DMS53 treated with DMSO at 0.1 percent for 48 hours (cell line): ENCODE measurements at regions not wholly inside any gene's neighbourhood (a gene's known extent, or its start where the extent isn't known, plus 50 kb on each side); places are given as distances from the start of the nearest gene placed in this dataset.
"Not testable (repeated sequence)": the region's sequence is repeated elsewhere in the genome, so short reads cannot be mapped to it uniquely, and the experiment has no call there.

ENCODE experiments used
- DNase-seq: peaks from one replicate; lab custom pipeline; 2025; ENCODE audit not compliant: unreplicated experiment; lab: John Stamatoyannopoulos, UW

DNA sequence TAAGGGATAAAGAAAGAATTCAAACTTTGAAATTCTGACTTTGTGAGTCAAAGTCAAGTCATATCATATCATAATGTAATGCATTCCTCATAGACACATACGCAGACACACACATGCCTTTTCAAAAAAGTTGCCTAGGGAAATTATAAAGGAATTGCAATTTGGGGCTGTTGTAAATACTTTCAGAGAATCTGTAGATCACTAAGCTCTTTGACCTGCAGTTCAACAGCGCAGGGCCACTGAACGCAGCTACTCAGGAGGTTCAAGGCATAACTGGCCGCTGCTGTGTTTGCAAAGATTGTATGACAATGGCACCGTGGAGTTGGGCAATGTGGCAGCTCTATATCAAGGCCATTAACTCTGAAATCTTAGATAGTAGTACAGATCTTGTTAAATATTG, 188.4 kb upstream of the THRB start:
- DNase-seq: no peak

DNA sequence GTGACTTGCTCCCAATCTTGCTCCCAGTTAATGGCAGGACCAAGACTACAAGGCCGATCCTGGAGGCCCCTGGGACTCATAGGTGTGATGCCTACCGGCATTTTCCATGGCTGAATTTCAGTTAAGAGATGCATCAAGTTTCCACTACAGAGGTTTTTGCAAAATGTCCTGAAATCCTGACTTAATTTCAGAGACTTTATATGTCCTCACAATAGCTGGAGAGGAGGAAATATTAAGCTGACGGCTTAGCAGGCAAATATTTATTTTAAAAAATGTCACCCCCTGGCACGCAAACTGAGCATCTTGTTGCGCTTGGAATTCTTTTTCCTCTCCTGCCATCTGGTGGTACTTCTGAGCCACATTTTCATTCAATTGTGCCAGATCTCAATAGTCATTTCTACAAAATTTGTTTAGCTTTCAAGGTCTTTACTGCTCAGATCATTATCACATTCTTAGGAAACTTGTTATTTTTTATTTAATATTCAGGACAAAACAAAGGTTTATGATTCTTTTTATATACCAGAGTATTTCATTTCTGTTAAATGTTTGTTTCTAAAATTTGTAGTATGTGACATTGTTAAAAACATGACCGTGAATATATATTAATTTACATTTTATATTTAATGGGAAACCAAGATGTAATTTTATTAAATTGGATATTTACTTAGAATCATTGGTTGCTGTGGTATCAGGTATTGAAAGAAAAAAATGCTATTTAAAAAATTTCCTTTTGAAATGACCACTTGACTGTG, 189.2 kb upstream of the THRB start:
- peak; percentile 16 for DNase-seq

DNA sequence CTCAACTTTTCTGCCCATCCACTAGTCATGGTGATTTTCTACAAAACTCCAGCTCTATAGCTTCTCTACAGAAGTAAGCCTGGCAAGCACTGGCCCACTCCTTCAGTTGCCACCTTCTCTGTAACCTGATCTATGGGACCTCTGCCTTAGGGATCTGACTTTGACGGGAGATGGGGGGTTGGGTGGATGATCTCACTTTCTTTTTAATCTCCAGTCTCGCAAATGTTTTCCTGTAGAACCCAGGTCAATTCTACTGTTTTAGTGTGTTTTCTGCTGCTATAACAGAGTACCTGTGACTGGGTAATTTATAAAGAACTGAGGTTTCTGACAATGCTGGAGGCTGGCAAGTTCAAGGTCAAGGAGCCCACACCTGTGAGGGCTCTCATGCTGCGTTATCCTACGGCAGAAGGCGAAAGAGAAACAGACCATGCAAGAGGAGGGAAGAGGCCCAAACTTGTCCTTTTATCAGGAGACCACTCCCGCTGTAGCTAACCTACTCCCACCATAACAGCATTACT, 189.9 kb upstream of the THRB start:
- no peak for DNase-seq

DNA sequence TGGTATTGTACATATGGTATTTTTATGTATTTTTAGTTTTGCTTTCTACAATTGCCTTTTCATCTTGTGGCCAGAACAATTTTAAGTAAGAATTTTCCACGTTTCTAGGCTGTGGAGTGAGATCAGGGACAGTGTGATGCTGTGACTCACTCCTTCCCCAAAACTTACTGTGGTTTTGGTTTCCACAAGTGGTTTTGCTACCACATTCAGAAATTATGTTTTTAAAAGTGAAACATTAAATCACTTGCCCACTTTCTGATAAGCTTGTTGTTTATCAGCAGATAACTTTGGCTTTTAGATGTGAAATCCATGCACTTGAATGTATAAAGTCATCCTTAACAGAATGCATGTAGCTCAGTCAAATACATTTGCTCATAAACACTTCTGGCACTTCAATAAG, 192.2 kb upstream of the THRB start:
- DNase-seq: no peak

DNA sequence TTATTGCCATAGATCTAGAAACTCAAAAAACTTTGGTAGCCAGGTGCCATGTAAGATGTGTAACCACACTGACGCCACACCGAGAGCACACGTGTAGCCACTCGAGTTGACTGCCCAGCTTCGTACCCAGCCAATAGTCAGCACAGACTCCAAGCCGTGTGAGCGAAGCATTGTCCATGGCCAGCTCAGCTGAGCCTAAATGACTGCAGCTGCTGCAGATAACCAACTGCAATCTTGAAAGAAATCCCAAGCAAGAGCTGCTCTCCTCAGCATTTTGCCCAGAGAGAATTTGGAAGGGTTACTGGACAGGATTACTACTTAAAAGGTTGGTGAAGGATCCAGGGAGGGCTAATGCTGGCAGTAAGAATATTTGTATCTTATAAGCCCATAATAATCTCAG, 193.0 kb upstream of the THRB start:
- no peak for DNase-seq

DNA sequence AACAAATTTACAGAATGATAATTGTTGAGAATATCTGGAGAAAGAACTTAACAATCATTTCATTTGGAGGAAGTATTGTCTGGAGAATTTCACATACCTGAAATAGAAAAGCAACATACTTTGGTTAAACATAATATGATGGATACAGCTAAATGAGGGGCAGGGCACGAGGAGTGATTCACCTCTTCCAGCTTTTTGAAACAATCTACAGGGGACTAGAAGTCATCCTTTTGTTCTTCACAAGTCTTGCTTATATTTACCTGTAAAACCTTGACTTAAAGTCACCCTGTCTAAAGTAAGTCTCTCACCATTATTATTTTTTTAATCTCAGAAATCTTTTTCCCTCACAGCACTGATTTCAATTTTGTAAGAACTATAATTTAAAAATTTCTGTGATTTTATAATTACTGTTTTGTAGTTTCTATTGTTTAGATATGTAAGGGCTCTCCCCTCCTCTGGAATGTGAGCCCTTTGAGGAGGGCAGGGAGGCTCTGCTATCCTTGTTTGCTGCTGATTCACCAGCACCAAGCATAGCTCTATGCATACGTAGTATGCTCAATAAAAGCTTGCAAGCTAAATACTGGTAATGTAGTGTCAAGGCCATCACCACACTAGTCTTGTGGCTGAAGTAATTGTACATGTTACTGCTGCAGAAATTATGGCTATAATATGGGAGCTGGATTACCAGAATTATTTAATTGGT, 193.9 kb upstream of the THRB start:
- DNase-seq: no peak

DNA sequence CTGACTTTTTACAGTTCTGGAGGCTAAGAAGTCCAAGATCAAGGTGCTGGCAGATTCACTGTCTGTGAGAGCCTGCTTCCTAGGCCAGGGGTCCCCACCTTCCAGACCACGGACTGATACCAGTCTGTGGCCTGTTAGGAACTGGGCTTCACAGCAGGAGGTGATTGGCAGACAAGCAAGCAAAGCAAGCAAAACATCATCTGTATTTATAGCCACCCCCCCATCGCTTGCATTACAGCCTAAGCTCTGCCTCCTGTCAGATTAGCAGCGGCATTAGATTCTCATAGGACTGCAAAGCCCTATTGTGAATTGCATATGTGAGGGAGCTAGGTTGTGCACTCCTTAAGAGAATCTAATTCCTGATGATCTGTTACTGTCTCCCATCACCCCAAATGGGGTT, 194.7 kb upstream of the THRB start:
- DNase-seq: no peak

DNA sequence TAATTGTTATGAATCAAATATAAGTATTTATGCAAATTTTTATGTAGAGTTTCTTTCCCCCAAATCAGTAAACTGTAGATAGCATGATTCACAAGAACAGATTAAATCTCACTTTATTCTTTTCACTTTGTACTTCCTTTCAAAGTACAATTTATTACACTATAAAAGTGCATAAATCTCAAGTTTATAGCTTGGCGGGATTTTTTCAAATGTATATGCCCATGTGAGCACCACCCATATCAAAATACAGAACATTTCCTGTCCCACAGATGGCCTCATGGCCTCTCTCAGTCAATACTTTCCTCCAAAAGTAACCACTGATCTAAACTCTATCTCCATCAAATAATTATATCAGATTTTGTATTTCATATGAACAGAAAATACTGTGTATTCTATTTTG, 196.1 kb upstream of the THRB start:
- DNase-seq: no peak

DNA sequence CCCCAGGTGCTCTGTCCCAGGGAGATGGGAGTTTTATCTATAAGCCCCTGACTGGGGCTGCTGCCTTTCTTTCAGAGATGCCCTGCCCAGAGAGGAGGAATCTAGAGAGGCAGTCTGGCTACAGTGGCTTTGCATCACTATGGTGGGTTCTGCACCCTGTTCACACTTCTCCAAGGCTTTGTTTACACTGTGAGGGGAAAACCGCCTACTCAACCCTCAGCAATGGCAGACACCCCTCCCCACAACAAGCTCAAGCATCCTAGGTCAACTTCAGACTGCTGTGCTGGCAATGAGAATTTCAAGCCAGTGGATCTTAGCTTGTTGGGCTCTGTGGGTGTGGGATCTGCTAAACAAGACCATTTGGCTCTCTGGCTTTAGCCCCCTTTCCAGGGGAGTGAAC, 204.4 kb upstream of the THRB start:
- not testable (repeated sequence) for DNase-seq

DNA sequence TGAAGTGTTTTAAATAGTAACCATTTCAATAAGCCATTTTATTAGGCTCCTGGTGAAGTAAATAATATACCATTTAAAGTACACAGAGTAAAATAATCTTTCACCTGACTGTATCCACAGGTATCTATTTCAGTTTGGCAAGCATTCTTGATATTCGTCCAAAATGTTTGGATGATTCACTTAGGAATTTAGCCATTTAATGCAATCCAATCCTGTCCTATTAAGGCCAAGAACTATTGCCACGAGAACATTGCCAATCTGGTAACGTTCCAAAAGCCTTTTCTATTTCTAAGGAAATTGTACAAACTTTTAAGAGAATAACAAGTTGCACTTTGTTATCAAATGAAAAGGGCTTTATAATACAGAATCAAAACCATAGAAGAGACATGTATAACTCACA, 209.8 kb upstream of the THRB start:
- no peak for DNase-seq

DNA sequence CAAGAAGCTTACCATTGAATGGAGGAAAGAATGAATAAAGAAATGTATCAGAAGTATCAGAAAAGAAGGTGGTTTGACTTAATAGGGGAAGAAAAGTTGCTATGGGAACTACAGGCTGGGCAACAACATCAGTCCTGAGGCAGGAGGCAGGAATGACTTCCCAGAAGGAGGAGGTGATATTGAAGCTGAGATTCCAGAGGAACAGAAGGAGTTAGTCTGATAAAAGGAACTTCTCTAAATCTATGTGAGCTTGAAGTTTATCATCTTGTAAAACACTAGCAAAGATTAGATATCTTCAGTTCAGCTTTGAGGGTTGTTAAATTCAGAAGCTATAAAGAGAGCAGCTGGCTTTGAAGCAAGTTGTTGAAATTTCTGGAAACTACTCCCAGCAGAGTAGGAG, 213.3 kb upstream of the THRB start:
- DNase-seq: no peak

DNA sequence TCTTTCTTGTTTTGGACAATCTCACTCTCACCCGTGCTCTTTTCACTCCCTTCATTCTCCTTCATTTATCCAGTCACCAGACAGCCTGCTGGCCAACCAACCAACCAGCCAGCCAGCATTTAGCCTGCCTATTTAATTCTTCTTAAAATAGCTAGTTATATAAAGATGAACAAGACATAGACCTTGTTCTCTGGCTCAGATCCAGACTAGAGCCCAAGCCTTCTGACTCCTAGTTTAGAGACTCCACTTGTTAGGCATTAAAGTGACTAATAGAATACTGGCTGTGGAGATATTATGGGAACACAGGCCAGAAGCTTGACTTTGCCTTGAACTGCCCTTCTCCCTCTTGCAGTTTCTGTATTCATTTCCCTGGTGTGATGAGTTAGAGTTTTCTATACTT, 215.3 kb upstream of the THRB start:
- DNase-seq: no peak

DNA sequence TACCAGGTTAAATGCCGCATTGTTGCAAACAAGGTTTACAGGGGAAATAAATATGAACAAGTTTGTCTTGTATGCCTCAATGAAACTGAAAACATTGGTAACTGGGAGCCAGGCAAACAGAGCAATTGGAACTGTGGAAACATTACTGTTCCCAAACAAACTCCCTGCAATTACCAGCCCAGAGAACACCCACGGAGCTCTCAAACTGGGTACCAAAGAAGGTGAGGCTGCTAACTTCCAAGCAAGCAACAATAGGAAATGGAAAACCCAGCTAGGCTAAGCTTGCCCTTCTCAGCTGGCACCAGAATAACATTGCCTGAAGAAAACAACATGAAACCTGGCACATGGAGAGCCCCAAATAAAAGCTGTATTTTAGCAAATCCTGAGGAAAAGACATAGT, 218.9 kb upstream of the THRB start:
- DNase-seq: no peak

DNA sequence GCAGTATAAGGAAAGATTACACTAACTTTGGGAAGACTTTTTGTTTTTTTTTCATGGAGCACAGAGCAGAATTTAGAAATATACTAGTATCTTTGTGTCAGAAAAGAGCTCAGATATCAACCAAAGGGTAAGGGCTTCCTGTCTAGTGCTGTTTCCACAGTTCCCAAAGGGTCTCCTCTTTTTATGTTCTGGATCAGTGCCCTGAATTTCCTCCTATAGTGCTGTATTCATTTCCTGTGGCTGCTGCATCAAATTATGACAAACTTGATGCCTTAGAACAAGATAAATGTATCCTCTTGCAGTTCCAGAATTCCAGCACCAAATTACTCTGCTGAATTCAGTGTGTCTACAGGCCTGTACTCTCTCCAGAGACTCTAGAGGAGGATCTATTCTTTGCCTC, 219.8 kb upstream of the THRB start:
- DNase-seq: no peak

DNA sequence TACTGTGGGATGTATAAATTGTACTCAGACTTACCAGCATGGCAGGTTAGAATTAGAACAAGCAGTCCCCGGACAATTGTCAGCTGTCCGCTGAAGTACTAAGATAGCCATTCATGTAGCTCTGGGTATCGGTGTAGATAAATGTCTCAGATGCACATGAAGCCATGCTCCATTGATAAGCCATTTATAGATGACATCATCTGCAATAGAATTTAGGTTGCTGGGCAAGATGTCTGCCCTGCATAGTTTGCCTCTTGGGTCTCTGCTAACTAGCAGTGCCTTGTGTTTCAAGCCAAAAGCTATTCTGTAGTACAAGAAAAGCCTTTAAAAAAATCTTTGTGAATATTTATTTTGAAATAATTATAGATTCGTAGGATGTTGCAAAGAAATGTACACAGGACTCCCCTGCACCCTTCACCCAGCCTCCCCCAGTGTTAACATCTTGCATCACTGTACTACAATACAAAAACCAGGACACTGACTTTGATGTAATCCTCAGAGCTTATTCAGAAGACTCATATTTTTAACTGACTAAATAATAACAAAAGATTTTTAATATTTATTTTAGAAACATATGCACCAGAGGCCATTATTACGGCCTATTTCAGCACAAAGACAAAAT, 220.6 kb upstream of the THRB start:
- DNase-seq: no peak

DNA sequence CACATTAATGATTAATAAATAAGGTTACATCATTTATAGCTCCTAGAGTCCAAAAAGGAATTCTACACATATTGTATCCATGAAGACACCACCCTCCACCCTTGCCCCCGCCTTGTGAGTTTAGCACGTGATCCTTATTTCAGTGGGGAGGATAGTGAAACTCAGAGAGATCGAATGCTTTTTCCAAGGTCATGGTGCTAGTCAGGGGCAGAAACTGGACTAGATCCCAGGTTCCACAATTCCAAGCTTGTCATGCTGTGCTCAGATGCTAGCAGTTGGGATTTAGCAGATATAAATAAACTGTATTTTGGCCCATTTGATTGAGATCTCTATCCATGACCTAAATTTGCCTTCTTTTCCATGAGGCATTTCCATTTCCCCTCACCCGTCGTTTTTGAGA, 227.4 kb upstream of the THRB start:
- no peak for DNase-seq

DNA sequence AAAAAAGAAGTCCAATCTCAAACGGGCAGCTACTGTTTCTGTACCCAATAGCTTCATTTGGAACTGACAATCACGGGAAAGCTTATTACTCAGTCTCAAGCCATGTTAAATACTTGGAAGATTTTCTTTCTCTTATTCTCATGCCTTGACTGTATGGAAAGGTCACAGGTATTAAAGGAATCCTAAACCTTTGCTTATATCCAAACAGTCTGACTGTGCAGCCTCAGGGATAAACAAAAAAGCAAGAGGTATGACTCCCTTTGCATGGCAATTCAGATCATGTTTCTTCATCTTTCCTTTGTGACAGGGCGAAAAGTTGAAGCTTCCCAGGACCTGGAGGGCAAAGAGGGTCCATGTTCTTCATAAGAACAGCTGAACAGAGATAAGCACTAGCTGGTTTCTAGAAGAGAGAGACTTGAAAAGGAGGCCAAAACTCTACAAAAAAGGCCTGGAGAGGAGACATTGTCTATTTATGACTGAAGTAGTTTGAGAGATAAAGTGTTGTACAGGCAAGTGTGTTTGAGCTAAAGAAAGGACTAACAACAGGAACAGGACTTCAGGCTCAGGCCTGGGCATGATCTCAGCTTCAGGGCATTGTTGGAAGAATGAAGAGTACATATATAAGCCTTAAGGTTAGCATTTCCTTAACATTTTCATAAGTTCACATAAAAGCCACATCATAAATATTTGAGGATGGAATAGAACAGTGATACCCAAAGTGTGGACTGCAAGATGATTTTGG, 231.0 kb upstream of the THRB start:
- DNase-seq: no peak

DNA sequence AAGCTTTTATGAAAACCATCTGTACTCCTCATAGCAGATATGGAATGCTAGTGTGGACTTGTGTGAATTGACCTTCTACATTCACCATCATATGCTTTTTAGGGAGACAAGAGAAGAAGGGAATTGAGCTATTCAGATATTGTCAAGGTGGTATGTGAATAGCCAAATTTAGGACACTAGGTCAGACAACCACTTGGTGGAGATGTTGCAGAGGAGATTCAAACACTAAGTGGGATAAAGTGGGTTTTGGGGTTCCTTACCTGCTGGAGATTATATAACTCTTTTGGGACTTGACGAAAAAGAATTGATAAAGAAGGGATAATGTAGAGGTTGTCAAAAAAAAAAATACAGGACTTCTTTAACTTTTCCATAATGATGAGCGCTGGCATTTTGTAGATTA, 231.8 kb upstream of the THRB start:
- no peak for DNase-seq

DNA sequence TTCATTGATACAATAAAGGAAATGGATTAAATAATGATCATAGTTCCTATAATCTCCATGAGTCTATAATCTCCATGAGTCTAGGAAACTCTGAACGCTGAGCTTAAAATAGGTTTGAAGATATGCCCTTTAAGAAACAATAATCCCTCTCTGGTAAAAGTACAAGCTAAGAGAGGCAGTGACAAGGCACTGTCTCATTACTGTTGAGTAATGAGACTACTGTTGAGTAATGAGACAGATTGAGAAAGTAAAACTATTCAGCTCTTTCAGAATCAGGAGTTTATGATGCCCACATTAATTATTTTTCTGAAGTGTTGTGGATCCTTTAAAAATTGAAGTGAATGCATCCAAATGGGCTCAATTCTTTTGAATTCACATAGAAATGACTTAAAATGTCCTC, 235.5 kb upstream of the THRB start:
- no peak for DNase-seq

DNA sequence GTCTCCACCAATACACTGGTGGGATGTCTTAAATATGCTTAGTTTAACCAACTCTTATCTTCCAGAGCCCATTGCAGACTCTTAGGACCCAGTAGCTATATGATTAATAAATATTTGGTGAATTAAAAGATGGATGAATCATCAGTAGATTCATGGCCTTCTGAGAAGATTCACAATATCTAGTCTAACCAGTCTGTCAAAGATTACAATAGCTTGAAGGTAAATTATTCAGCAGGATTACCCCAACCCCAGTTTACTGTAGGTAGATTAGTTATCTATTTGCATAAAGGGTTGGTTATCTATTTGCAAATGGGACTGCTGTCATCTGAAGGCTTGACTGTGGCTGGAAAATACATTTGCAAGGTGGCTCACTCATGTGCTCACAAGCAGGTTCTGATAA, 239.4 kb upstream of the THRB start:
- DNase-seq: no peak

DNA sequence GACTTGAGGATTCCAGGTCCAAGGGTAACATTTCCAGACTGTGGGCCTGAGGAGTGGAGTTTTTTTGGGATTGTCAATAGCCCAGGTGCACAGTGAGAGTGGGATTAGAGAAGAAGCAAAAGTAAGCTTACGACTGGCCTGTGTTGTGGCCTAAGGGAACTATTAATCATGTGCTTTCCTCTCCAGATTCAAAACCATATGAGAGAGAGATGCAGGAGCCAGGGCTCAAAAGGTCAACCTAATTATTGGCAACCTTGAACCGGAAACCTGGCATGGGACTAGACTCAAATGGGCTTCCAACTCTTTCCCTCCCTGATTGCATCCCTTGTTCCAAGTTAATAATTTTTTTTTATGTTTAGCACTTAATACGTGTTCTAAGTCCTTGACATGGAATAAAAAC, 242.1 kb upstream of the THRB start:
- no peak for DNase-seq

DNA sequence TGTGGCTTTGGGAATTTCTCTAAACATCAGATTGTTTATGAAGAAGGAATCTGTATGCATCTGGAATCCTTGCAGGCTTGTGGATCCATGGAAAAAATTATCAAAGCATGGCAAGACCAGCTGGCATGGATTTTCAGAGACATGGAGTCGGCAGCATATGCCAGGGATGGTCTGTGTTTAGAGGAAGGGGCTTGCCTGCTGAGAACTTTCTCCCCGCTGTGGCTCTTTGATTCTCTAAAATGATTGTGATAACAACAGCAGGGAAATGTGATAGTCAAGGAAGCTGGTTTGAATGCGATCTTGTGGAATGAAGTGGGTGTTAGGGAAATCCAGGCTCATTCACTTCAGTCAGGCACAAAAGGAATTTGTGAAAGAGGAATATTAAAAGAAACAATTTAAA, 245.7 kb upstream of the THRB start:
- no peak for DNase-seq
